ENCODE measurements at regions not wholly inside any gene's neighbourhood (a gene's known extent, or its start where the extent isn't known, plus 50 kb on each side); places are given as distances from the start of the nearest gene placed in this dataset.
"Not testable (repeated sequence)": the region's sequence is repeated elsewhere in the genome, so short reads cannot be mapped to it uniquely, and the experiment has no call there.

DNA sequence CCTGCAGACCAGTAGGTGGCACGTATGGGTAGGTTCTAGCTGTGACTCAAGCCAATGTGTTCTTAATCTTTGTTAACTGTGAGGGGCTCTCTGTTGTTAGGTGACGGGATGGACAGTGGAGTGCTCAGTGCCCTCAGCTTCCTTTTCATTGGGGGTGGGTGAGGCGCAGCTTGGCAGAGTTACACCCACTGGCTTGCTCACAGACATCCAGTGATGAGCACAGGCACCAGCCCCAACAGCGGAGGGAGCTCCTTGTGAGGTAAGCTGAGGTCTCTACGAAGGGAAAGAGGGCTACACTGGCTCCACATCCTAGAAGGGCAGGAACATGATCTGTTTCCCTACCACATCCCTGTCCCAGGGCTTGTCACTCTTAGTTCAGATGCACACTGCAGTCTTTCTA lies 871.3 kb downstream of the LRRIQ3 start:
- H3K27ac Mint-ChIP-seq = no peak overlapping the region
- DNase-seq (ENCODE audit: low spot score, unreplicated experiment) = no peak
- H3K4me3 Mint-ChIP-seq (ENCODE audit: low read depth) = no peak overlapping the region
- H3K4me1 Mint-ChIP-seq (ENCODE audit: low read depth) = no peaks in the 10 kb centered on the region
- H3K9me3 Mint-ChIP-seq (ENCODE audit: low read depth) = peaks cover 9% of the 10 kb centered on the region
- TF ChIP-seq, protein P1, sequence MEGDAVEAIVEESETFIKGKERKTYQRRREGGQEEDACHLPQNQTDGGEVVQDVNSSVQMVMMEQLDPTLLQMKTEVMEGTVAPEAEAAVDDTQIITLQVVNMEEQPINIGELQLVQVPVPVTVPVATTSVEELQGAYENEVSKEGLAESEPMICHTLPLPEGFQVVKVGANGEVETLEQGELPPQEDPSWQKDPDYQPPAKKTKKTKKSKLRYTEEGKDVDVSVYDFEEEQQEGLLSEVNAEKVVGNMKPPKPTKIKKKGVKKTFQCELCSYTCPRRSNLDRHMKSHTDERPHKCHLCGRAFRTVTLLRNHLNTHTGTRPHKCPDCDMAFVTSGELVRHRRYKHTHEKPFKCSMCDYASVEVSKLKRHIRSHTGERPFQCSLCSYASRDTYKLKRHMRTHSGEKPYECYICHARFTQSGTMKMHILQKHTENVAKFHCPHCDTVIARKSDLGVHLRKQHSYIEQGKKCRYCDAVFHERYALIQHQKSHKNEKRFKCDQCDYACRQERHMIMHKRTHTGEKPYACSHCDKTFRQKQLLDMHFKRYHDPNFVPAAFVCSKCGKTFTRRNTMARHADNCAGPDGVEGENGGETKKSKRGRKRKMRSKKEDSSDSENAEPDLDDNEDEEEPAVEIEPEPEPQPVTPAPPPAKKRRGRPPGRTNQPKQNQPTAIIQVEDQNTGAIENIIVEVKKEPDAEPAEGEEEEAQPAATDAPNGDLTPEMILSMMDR (IDR thresholded peaks at IDR 0.05; ENCODE audit: unreplicated experiment) = no peak
- no peaks in the 10 kb centered on the region for H3K36me3 Mint-ChIP-seq (ENCODE audit: insufficient read depth)
- no peaks in the 10 kb centered on the region for H3K27me3 Mint-ChIP-seq

DNA sequence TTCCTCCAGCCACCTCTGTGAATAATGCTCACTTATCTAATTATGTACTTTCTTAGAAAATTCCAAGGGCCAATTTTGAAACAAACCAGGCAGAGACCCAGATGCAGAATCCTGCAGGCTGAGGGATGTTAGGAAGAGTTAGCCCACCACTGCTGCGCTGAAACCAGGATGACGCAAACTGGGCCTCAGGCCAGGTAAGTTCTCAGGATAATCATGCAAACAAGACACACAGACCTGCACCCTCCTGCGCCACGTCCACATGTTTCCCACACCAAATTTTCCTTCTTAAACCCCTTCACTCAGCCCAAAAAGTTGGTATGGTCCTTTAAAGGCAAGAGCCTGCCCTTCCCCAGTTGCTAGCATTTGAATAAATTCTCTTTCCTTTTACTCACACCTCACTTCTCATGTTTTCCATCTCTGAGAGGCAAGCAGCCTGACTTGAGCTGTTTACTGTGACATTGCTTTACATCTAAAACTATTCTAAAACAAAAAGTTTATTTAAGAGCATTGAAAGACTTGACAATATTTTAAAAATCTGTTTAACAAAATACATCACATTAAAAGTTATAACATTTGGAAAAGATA lies 887.1 kb downstream of the LRRIQ3 start:
- DNase-seq (ENCODE audit: low spot score, unreplicated experiment) = no peak
- H3K4me1 Mint-ChIP-seq (ENCODE audit: low read depth) = no peaks in the 10 kb centered on the region
- no peaks in the 10 kb centered on the region for H3K36me3 Mint-ChIP-seq (ENCODE audit: insufficient read depth)
- no peaks in the 10 kb centered on the region for H3K9me3 Mint-ChIP-seq (ENCODE audit: low read depth)
- no peak overlapping the region for H3K27ac Mint-ChIP-seq
- TF ChIP-seq, protein P1 (IDR thresholded peaks at IDR 0.05; ENCODE audit: unreplicated experiment) = no peak
- peaks cover 2% of the 10 kb centered on the region for H3K27me3 Mint-ChIP-seq
- no peak overlapping the region for H3K4me3 Mint-ChIP-seq (ENCODE audit: low read depth)

DNA sequence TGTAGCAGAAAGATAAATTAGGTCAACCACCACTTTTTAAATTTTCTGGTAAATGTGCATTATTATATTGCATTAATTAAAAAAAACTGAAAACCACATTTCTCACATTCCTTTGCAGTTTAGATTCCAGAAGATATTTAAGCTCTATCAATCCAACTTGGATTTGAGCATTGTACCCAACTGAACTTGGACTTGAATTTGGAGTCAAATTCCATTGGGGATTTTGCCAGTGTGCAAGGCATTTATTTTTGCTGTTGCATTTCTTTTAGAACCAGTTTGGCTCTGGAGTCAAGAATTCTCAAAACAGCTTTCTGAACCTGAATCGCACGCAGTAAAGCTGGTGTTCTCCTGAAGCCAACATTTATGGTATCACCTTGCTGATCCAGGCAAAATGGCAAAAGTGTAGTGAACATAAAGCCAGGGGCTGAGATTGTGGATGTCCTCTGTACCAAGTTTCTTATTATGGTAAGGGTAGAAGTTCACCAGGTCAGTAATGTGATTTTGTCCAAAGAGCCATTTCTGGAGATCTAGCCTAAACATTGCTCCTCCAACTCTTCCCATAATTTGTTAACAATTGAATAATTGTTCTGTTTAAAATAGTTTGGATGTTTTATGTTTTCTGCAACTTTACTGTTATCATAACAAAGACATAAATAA lies 890.9 kb downstream of the LRRIQ3 start:
- no peak for DNase-seq (ENCODE audit: low spot score, unreplicated experiment)
- H3K27ac Mint-ChIP-seq = no peak overlapping the region
- H3K9me3 Mint-ChIP-seq (ENCODE audit: low read depth) = no peaks in the 10 kb centered on the region
- peaks cover 3% of the 10 kb centered on the region for H3K27me3 Mint-ChIP-seq
- TF ChIP-seq, protein P1 (IDR thresholded peaks at IDR 0.05; ENCODE audit: unreplicated experiment) = no peak
- no peaks in the 10 kb centered on the region for H3K4me1 Mint-ChIP-seq (ENCODE audit: low read depth)
- H3K4me3 Mint-ChIP-seq (ENCODE audit: low read depth) = no peak overlapping the region
- no peaks in the 10 kb centered on the region for H3K36me3 Mint-ChIP-seq (ENCODE audit: insufficient read depth)

DNA sequence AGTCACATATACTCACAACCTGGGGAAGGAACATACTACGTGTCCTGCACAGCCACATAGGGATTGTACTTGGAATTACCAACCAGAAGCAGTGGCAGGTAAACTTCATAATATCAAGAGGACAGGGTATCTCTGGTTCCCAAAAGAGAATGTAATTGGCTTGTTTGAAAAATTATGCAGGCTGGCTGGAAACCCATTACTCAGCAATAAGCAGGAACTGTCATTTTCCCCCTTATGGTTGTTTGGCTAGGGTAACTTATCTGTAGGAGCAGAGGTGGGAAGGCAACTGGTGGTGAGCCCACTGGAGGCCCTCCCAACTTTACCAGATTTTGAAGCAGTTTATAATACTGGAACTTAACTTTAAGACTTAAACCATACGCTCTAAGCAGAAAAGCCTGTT lies 924.1 kb downstream of the LRRIQ3 start:
- H3K4me3 Mint-ChIP-seq (ENCODE audit: low read depth) = no peak overlapping the region
- no peak for DNase-seq (ENCODE audit: low spot score, unreplicated experiment)
- no peak overlapping the region for H3K27ac Mint-ChIP-seq
- TF ChIP-seq, protein P1 (IDR thresholded peaks at IDR 0.05; ENCODE audit: unreplicated experiment) = no peak
- H3K4me1 Mint-ChIP-seq (ENCODE audit: low read depth) = no peaks in the 10 kb centered on the region
- peaks cover 5% of the 10 kb centered on the region for H3K9me3 Mint-ChIP-seq (ENCODE audit: low read depth)
- no peaks in the 10 kb centered on the region for H3K36me3 Mint-ChIP-seq (ENCODE audit: insufficient read depth)
- no peaks in the 10 kb centered on the region for H3K27me3 Mint-ChIP-seq

DNA sequence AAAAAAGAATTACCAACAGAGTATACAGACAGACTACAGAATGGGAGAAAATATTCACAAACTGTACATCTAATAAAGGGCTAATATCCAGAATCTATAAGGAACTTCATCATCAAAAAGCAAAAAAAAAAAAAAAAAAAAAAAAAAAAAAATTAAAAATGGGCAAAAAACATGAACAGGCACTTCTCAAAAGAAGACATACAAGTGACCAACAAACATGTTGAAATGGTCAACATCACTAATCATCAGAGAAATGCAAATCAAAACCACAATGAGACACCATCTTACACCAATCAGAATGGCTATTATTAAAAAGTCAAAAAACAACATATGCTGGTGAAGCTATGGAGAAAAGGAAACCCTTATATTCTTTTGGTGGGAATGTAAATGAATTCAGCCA lies 952.8 kb downstream of the LRRIQ3 start:
- not testable (repeated sequence) for H3K36me3 Mint-ChIP-seq (ENCODE audit: insufficient read depth); H3K4me1 Mint-ChIP-seq (ENCODE audit: low read depth); H3K27ac Mint-ChIP-seq; H3K27me3 Mint-ChIP-seq; H3K4me3 Mint-ChIP-seq (ENCODE audit: low read depth); DNase-seq (ENCODE audit: low spot score, unreplicated experiment)
- H3K9me3 Mint-ChIP-seq (ENCODE audit: low read depth) = peaks cover 35% of the 10 kb centered on the region

DNA sequence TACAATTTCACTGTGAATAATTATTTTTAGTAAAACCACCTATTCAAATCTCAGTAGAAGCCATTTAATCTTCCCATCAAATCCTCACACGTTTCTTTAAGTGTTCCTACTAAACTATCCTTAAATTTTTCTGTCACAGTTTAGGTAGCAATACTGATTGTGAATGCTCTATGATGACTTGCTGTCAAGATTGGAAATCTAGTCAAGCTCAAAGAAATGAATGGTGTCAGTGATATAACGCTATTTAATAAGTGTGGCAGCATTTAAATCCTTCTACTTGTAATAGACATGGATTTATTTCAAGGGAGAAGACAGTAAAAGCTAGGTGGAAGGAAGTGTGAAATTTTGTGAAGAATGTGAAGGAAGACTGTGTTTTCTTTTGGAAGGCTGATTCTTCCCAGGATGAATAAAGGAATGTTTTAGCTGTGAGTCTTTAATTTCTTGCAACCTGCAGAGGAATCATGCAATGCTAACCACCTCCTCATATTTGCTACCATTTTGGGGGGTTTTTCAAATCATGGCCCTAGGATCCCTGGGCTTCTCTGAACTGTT lies 936.7 kb upstream of the NEGR1 start:
- Mint-ChIP-seq H3K9me3 (ENCODE audit: low read depth) (peaks cover 15% of the 10 kb centered on the region), H3K4me1 (ENCODE audit: low read depth) (no peaks in the 10 kb centered on the region), H3K27ac (no peak overlapping the region), H3K4me3 (ENCODE audit: low read depth) (no peak overlapping the region), H3K27me3 (no peaks in the 10 kb centered on the region), H3K36me3 (ENCODE audit: insufficient read depth) (no peaks in the 10 kb centered on the region)
- no peak for DNase-seq (ENCODE audit: low spot score, unreplicated experiment)
- TF ChIP-seq, protein P1 (IDR thresholded peaks at IDR 0.05; ENCODE audit: unreplicated experiment) = no peak
